C4-2B (cell line): ENCODE measurements at regions not wholly inside any gene's neighbourhood (a gene's known extent, or its start where the extent isn't known, plus 50 kb on each side); places are given as distances from the start of the nearest gene placed in this dataset.

Experiments used
- ZFX ChIP-seq: fragments of 450-650 bp; IDR thresholded peaks from 2 replicates; pipeline ENCODE4 v1.6.1; 2017
- TF ChIP-seq, protein P1 (sequence below): fragments of 450-650 bp; conservative IDR thresholded peaks from 2 replicates; pipeline ENCODE4 v1.5.1; 2017; ENCODE audit warnings: mild to moderate bottlenecking

DNA sequence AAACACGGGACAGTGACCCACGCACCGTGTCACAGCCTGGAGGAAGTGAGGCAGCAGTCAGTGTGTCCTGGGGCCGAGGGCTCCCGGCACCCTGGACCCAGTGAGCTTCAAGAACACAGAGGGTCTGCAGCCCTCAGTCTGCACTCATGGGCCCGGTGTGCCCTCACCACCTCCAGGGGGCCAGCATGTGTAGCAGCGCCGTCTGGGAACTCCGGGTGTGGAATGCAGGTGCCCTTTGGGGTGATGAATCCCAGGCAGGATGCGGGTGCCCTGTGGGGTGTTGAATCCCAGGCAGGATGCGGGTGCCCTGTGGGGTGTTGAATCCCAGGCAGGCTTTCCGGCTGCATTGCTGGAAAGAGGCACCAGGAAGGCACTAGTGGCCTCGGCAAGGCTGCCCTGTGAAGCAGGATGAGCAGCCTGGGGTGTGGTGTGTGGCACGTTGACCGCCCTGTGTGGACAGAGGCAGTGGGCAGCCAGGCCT is 1399.9 kb downstream of the BRD1 start:
- TF ChIP-seq, protein P1, sequence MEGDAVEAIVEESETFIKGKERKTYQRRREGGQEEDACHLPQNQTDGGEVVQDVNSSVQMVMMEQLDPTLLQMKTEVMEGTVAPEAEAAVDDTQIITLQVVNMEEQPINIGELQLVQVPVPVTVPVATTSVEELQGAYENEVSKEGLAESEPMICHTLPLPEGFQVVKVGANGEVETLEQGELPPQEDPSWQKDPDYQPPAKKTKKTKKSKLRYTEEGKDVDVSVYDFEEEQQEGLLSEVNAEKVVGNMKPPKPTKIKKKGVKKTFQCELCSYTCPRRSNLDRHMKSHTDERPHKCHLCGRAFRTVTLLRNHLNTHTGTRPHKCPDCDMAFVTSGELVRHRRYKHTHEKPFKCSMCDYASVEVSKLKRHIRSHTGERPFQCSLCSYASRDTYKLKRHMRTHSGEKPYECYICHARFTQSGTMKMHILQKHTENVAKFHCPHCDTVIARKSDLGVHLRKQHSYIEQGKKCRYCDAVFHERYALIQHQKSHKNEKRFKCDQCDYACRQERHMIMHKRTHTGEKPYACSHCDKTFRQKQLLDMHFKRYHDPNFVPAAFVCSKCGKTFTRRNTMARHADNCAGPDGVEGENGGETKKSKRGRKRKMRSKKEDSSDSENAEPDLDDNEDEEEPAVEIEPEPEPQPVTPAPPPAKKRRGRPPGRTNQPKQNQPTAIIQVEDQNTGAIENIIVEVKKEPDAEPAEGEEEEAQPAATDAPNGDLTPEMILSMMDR: no peak
- no peak for TF ChIP-seq ZFX
